Astrocyte (in vitro differentiated cells and primary cell): ENCODE measurements at regions not wholly inside any gene's neighbourhood (a gene's known extent, or its start where the extent isn't known, plus 50 kb on each side); places are given as distances from the start of the nearest gene placed in this dataset.

Source experiments
- DNase-seq: peaks from one replicate; pipeline ENCODE4 v3.0.0-alpha.2; 2010; ENCODE audit warnings: low read depth
- FAIRE-seq: peaks from 2 replicates; lab custom pipeline; 2011; peaks lifted over from hg19 to GRCh38; lab: Jason Lieb, UNC
- H2AFZ ChIP-seq: 2 replicates; pipeline ENCODE4 v1.6.0; 2012; ENCODE audit warnings: low read depth, low read length, inconsistent platforms
- H3K27ac ChIP-seq: 2 replicates; pipeline ENCODE4 v1.5.1; 2011; ENCODE audit warnings: low read depth, low read length, inconsistent platforms
- H3K27me3 ChIP-seq: 2 replicates; pipeline ENCODE4 v1.6.0; 2011; ENCODE audit warnings: low read length, inconsistent platforms; ENCODE audit not compliant: insufficient read depth
- H3K36me3 ChIP-seq: 2 replicates; pipeline ENCODE4 v1.5.1; 2011; ENCODE audit warnings: low read length, inconsistent platforms; ENCODE audit not compliant: insufficient read depth
- H3K4me1 ChIP-seq: 2 replicates; pipeline ENCODE4 v1.5.1; 2011; ENCODE audit warnings: low read length, inconsistent platforms; ENCODE audit not compliant: insufficient read depth
- H3K4me2 ChIP-seq: 2 replicates; pipeline ENCODE4 v1.6.0; 2012; ENCODE audit warnings: low read length, inconsistent platforms
- H3K4me3 ChIP-seq: 2 replicates; pipeline ENCODE4 v1.5.1; 2011; ENCODE audit warnings: low read depth, mild to moderate bottlenecking, low read length, inconsistent platforms; ENCODE audit not compliant: insufficient read depth
- H3K79me2 ChIP-seq: 2 replicates; pipeline ENCODE4 v1.6.0; 2012; ENCODE audit warnings: mild to moderate bottlenecking, low read length, inconsistent platforms; ENCODE audit not compliant: insufficient read depth
- H3K9ac ChIP-seq: 2 replicates; pipeline ENCODE4 v1.6.0; 2012; ENCODE audit warnings: mild to moderate bottlenecking, low read length, inconsistent platforms
- H3K9me3 ChIP-seq: 2 replicates; pipeline ENCODE4 v1.5.1; 2012; ENCODE audit warnings: low read depth, mild to moderate bottlenecking, low read length, inconsistent platforms; ENCODE audit not compliant: insufficient read depth
- H4K20me1 ChIP-seq: 2 replicates; pipeline ENCODE4 v1.6.0; 2012; ENCODE audit warnings: low read length, inconsistent platforms; ENCODE audit not compliant: insufficient read depth
- H3K27ac Mint-ChIP-seq: one replicate; pipeline ENCODE4 v1.8.0; 2021; ENCODE audit warnings: mild to moderate bottlenecking, mixed read lengths; ENCODE audit not compliant: unreplicated experiment
- H3K27me3 Mint-ChIP-seq: one replicate; pipeline ENCODE4 v1.8.0; 2021; ENCODE audit warnings: low read depth, mixed read lengths; ENCODE audit not compliant: unreplicated experiment
- H3K36me3 Mint-ChIP-seq: one replicate; pipeline ENCODE4 v1.8.0; 2021; ENCODE audit warnings: low read depth, mixed read lengths; ENCODE audit not compliant: unreplicated experiment
- H3K4me1 Mint-ChIP-seq: one replicate; pipeline ENCODE4 v1.8.0; 2021; ENCODE audit warnings: low read depth, mixed read lengths; ENCODE audit not compliant: unreplicated experiment
- H3K4me3 Mint-ChIP-seq: one replicate; pipeline ENCODE4 v1.8.0; 2021; ENCODE audit warnings: mild to moderate bottlenecking, moderate library complexity, mixed read lengths; ENCODE audit not compliant: unreplicated experiment
- H3K9me3 Mint-ChIP-seq: one replicate; pipeline ENCODE4 v1.8.0; 2021; ENCODE audit warnings: mild to moderate bottlenecking, mixed read lengths; ENCODE audit not compliant: unreplicated experiment
- CTCF ChIP-seq: IDR thresholded peaks from 2 replicates; pipeline ENCODE4 v1.5.1; 2011; ENCODE audit warnings: low read depth, mild to moderate bottlenecking, inconsistent platforms, low read length, moderate library complexity; ENCODE audit not compliant: insufficient read depth
- EZH2 ChIP-seq: IDR thresholded peaks from 2 replicates; pipeline ENCODE4 v1.6.1; 2012; ENCODE audit warnings: mild to moderate bottlenecking, low read length, inconsistent platforms; ENCODE audit not compliant: insufficient read depth

- H4K20me1 ChIP-seq, result no peaks in the 10 kb centered on the region
- no peak overlapping the region for H3K27ac ChIP-seq
- no peak overlapping the region for H3K4me3 ChIP-seq
- H3K4me1 ChIP-seq, result no peaks in the 10 kb centered on the region
- DNase-seq (no peak), FAIRE-seq (no peak)
- peaks cover 11% of the 10 kb centered on the region for H3K27me3 ChIP-seq
- TF ChIP-seq EZH2 (no peak), CTCF (no peak)
- no peaks in the 10 kb centered on the region for H3K9me3 ChIP-seq
- H2AFZ ChIP-seq, result no peak overlapping the region
- Mint-ChIP-seq H3K27me3 (peaks cover 44% of the 10 kb centered on the region), H3K4me3 (no peak overlapping the region), H3K27ac (no peak overlapping the region), H3K9me3 (peaks cover 2% of the 10 kb centered on the region), H3K36me3 (peaks cover 1% of the 10 kb centered on the region), H3K4me1 (no peaks in the 10 kb centered on the region)
- no peak overlapping the region for H3K9ac ChIP-seq
- H3K36me3 ChIP-seq, result no peaks in the 10 kb centered on the region
- no peak overlapping the region for H3K4me2 ChIP-seq
- no peaks in the 10 kb centered on the region for H3K79me2 ChIP-seq
Measured at GRCh38 chr17:79411419-79411818, 199.4 kb downstream of the RBFOX3 start.

GRCh38 chr17:79410681-79411080 lies 200.2 kb downstream of the RBFOX3 start:
- no peaks in the 10 kb centered on the region for H3K36me3 ChIP-seq
- H3K9ac ChIP-seq, result no peak overlapping the region
- H2AFZ ChIP-seq, result no peak overlapping the region
- TF ChIP-seq CTCF (no peak), EZH2 (no peak)
- peaks cover 11% of the 10 kb centered on the region for H3K27me3 ChIP-seq
- H3K4me3 ChIP-seq, result no peak overlapping the region
- FAIRE-seq (no peak), DNase-seq (no peak)
- no peak overlapping the region for H3K4me3 Mint-ChIP-seq
- peaks cover 48% of the 10 kb centered on the region for H3K27me3 Mint-ChIP-seq
- H3K27ac ChIP-seq, result no peak overlapping the region
- no peaks in the 10 kb centered on the region for H3K4me1 Mint-ChIP-seq
- H4K20me1 ChIP-seq, result no peaks in the 10 kb centered on the region
- H3K27ac Mint-ChIP-seq, result no peak overlapping the region
- no peaks in the 10 kb centered on the region for H3K4me1 ChIP-seq
- peaks cover 2% of the 10 kb centered on the region for H3K9me3 Mint-ChIP-seq
- H3K4me2 ChIP-seq, result no peak overlapping the region
- peaks cover 1% of the 10 kb centered on the region for H3K36me3 Mint-ChIP-seq
- no peaks in the 10 kb centered on the region for H3K9me3 ChIP-seq
- H3K79me2 ChIP-seq, result no peaks in the 10 kb centered on the region

GRCh38 chr17:79408251-79408650 lies 202.6 kb downstream of the RBFOX3 start:
- no peak overlapping the region for H3K4me2 ChIP-seq
- no peak overlapping the region for H3K9ac ChIP-seq
- H3K27me3 Mint-ChIP-seq, result peaks cover 53% of the 10 kb centered on the region
- DNase-seq (no peak), FAIRE-seq (no peak)
- TF ChIP-seq CTCF (no peak), EZH2 (no peak)
- no peak overlapping the region for H3K27ac Mint-ChIP-seq
- H3K4me1 Mint-ChIP-seq, result no peaks in the 10 kb centered on the region
- peaks cover 11% of the 10 kb centered on the region for H3K27me3 ChIP-seq
- H2AFZ ChIP-seq, result no peak overlapping the region
- H3K79me2 ChIP-seq, result no peaks in the 10 kb centered on the region
- no peaks in the 10 kb centered on the region for H3K4me1 ChIP-seq
- H3K4me3 ChIP-seq, result no peak overlapping the region
- H3K36me3 ChIP-seq, result no peaks in the 10 kb centered on the region
- no peaks in the 10 kb centered on the region for H4K20me1 ChIP-seq
- H3K36me3 Mint-ChIP-seq, result peaks cover 1% of the 10 kb centered on the region
- H3K27ac ChIP-seq, result no peak overlapping the region
- no peak overlapping the region for H3K4me3 Mint-ChIP-seq
- H3K9me3 Mint-ChIP-seq, result peaks cover 4% of the 10 kb centered on the region
- no peaks in the 10 kb centered on the region for H3K9me3 ChIP-seq
